PC-3 (cell line): ENCODE measurements at regions not wholly inside any gene's neighbourhood (a gene's known extent, or its start where the extent isn't known, plus 50 kb on each side); places are given as distances from the start of the nearest gene placed in this dataset.

Source experiments
- ATAC-seq: fragments of 200-7000 bp; cut with Tn5 transposase; 2 replicates; pipeline ENCODE4 v1.9.1; 2020; ENCODE audit warnings: mild to moderate bottlenecking, moderate library complexity
- BruUV-seq: library from RNA; stranded (reverse); fragments of 400-500 nt; replicated peaks from 2 replicates; lab custom pipeline; 2021; lab: Mats Ljungman, UMichigan
- CTCF ChIA-PET: fragments of 300-600 bp; sonication (Branson Sonifier 250); formaldehyde crosslinking; loops from one replicate; lab custom pipeline; 2022; ENCODE audit warnings: antibody characterized with exemption; lab: Charles Lee
- POLR2A ChIA-PET: fragments of 300-600 bp; sonication (Branson Sonifier 250); formaldehyde crosslinking; loops from one replicate; lab custom pipeline; 2022; ENCODE audit warnings: antibody characterized with exemption; ENCODE audit not compliant: unreplicated experiment; lab: Charles Lee
- DNase-seq: peaks from one replicate; pipeline ENCODE4 v3.0.0-alpha.2; 2015
- H2AFZ ChIP-seq: fragments of 300-600 bp; sonication (generic); 2 replicates; pipeline ENCODE4 v1.6.0; 2016; ENCODE audit warnings: antibody characterized with exemption, low read length
- H3F3A ChIP-seq: fragments of 300-600 bp; sonication (generic); one replicate; pipeline ENCODE4 v1.6.0; 2017; ENCODE audit warnings: antibody characterized with exemption, low read length, control low read depth, mild to moderate bottlenecking; ENCODE audit not compliant: unreplicated experiment
- H3K27ac ChIP-seq: fragments of 300-600 bp; sonication (generic); 2 replicates; pipeline ENCODE4 v1.5.1; 2016; ENCODE audit warnings: mild to moderate bottlenecking, low read length
- H3K27me3 ChIP-seq: fragments of 300-600 bp; sonication (generic); 2 replicates; pipeline ENCODE4 v1.6.1; 2016; ENCODE audit warnings: low read length, mixed read lengths
- H3K36me3 ChIP-seq: fragments of 300-600 bp; sonication (generic); 2 replicates; pipeline ENCODE4 v1.6.1; 2016; ENCODE audit warnings: low read depth, mixed run types, low read length, mixed read lengths
- H3K4me1 ChIP-seq: fragments of 300-600 bp; sonication (generic); 2 replicates; pipeline ENCODE4 v1.5.1; 2016; ENCODE audit warnings: low read length; ENCODE audit not compliant: insufficient read depth
- H3K4me2 ChIP-seq: fragments of 300-600 bp; sonication (generic); 2 replicates; pipeline ENCODE4 v1.6.0; 2016; ENCODE audit warnings: low read length
- H3K4me3 ChIP-seq: fragments of 300-600 bp; sonication (generic); 2 replicates; pipeline ENCODE4 v1.5.1; 2016; ENCODE audit warnings: mild to moderate bottlenecking, low read length, mixed read lengths
- H3K79me2 ChIP-seq: fragments of 300-600 bp; sonication (generic); 2 replicates; pipeline ENCODE4 v1.6.1; 2017; ENCODE audit warnings: low read length, mixed read lengths
- H3K9ac ChIP-seq: fragments of 300-600 bp; sonication (generic); 2 replicates; pipeline ENCODE4 v1.6.0; 2016; ENCODE audit warnings: mild to moderate bottlenecking, low read length
- H3K9me2 ChIP-seq: fragments of 300-600 bp; sonication (generic); replicated peaks from 2 replicates; pipeline ENCODE4 v1.6.1; 2016; ENCODE audit warnings: mixed run types, low read length, mixed read lengths
- H3K9me3 ChIP-seq: fragments of 300-600 bp; sonication (generic); 2 replicates; pipeline ENCODE4 v1.6.1; 2016; ENCODE audit warnings: low read length, mixed read lengths
- H4K20me1 ChIP-seq: fragments of 300-600 bp; sonication (generic); 2 replicates; pipeline ENCODE4 v1.6.1; 2016; ENCODE audit warnings: low read length, mixed read lengths
- CTCF ChIP-seq: fragments of 300-600 bp; sonication (generic); conservative IDR thresholded peaks from 2 replicates; pipeline ENCODE4 v1.5.1; 2017; ENCODE audit warnings: antibody characterized with exemption, low read depth, mild to moderate bottlenecking, low read length
- EZH2 ChIP-seq: fragments of 300-600 bp; sonication (generic); IDR thresholded peaks from one replicate; pipeline ENCODE4 v1.6.1; 2017; ENCODE audit warnings: antibody characterized with exemption, mild to moderate bottlenecking, low read length; ENCODE audit not compliant: unreplicated experiment
- EZH2phosphoT487 ChIP-seq: fragments of 300-600 bp; sonication (generic); IDR thresholded peaks from 2 replicates; pipeline ENCODE4 v1.6.1; 2018; ENCODE audit warnings: mild to moderate bottlenecking, antibody characterized with exemption, low read length, borderline replicate concordance
- intact Hi-C: fragments of 100-400 bp; cut with micrococcal nuclease; formaldehyde crosslinking; loops from 2 replicates; pipeline ENCODE4 v1.9.0; 2023

- ChIA-PET CTCF (no interaction called here), POLR2A (no interaction called here)
- H3K36me3 ChIP-seq, result no peaks in the 10 kb centered on the region
- H3K4me1 ChIP-seq, result peaks cover 11% of the 10 kb centered on the region; the same call in 1 of the 2 replicates
- H3K27ac ChIP-seq, result no peak overlapping the region
- H2AFZ ChIP-seq, result no peak overlapping the region
- H3K9ac ChIP-seq, result no peak overlapping the region
- no peaks in the 10 kb centered on the region for H3K9me2 ChIP-seq
- intact Hi-C loops, result loop anchor here (5.0 to 10.0 kb wide), 4 partner anchors 193 to 645 kb away; no protein-coding TSS in a partner anchor
- H3K4me3 ChIP-seq, result no peak overlapping the region
- BruUV-seq, result no TSS peak
- TF ChIP-seq EZH2, result no peak
- TF ChIP-seq CTCF, result no peak
- TF ChIP-seq EZH2phosphoT487, result no peak
- no peaks in the 10 kb centered on the region for H3K79me2 ChIP-seq
- no peak for ATAC-seq
- H3K27me3 ChIP-seq, result no peaks in the 10 kb centered on the region
- no peaks in the 10 kb centered on the region for H3K9me3 ChIP-seq
- H4K20me1 ChIP-seq, result no peaks in the 10 kb centered on the region
- no peak for DNase-seq
- H3F3A ChIP-seq, result no peaks in the 10 kb centered on the region
- no peak overlapping the region for H3K4me2 ChIP-seq
Measured at GRCh38 chr1:80657707-80658106, 1143.0 kb upstream of the ADGRL2 start.

DNA sequence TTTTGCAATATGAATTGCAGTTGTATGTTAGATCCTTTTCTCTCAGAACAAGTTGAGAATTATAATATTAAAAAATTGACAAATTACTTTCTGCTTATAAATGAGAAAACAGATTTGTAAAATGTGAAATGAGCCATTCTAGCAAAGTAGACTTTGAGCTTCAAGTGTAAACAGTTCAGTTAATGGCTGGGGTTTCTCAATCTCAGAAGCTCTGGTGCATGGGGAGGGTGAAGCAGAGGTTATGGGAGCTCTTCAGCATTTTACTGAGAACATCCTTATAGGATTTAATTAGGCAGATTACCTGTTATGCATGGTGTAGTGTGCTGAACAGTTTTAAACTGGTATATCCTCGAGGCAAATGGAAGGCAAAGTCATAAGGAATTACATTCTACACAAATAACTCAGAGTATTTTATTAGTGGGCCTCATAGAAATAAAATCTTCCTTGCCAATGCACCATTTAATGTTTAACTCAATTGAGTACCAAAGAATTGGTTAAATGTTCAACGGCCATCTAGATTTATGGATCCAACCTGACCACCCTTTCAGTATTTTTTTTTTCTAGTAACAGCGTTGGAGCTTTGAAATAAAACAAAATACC lies 1143.6 kb upstream of the ADGRL2 start:
- DNase-seq (no peak), ATAC-seq (peak; percentile 11; the same call in 1 of the 2 replicates)
- intact Hi-C loops, result loop anchor here (5.0 to 10.0 kb wide), 4 partner anchors 192 to 645 kb away; no protein-coding TSS in a partner anchor
- Histone ChIP-seq H3K9me2 (no peaks in the 10 kb centered on the region), H3K9me3 (no peaks in the 10 kb centered on the region), H3K9ac (no peak overlapping the region), H3K79me2 (no peaks in the 10 kb centered on the region), H3K27ac (no peak overlapping the region), H3K36me3 (no peaks in the 10 kb centered on the region), H3K4me2 (no peak overlapping the region), H3K4me3 (no peak overlapping the region), H3K27me3 (no peaks in the 10 kb centered on the region), H3F3A (no peaks in the 10 kb centered on the region), H4K20me1 (no peaks in the 10 kb centered on the region), H3K4me1 (peaks cover 11% of the 10 kb centered on the region; the same call in 1 of the 2 replicates), H2AFZ (no peak overlapping the region)
- TF ChIP-seq CTCF (no peak), EZH2phosphoT487 (no peak), EZH2 (no peak)
- ChIA-PET CTCF (interaction anchor here (0.6 kb wide), 1 partner anchor 9 kb away, joined by 4 read pairs; no protein-coding TSS in a partner anchor), POLR2A (interaction anchor here (0.5 to 0.7 kb wide), 2 partner anchors 304 to 1739 kb away, joined by 3 to 7 read pairs; no protein-coding TSS in a partner anchor)
- no TSS peak for BruUV-seq

- no peaks in the 10 kb centered on the region for H4K20me1 ChIP-seq
- CTCF ChIA-PET, result interaction anchor here (0.6 kb wide), 1 partner anchor 10 kb away, joined by 4 read pairs; no protein-coding TSS in a partner anchor
- TF ChIP-seq EZH2, result no peak
- TF ChIP-seq EZH2phosphoT487, result no peak
- no peak for TF ChIP-seq CTCF
- no peaks in the 10 kb centered on the region for H3F3A ChIP-seq
- peak overlapping the region; percentile 68 for H3K27ac ChIP-seq
- ATAC-seq, result peak; percentile 75
- no peaks in the 10 kb centered on the region for H3K9me3 ChIP-seq
- H3K4me1 ChIP-seq, result peaks cover 11% of the 10 kb centered on the region; the same call in 1 of the 2 replicates
- 0 out of 2 replicates have a peak overlapping the region, but pooled peaks have one; percentile 1 for H3K4me2 ChIP-seq
- H2AFZ ChIP-seq, result no peak overlapping the region
- H3K4me3 ChIP-seq, result no peak overlapping the region
- no peaks in the 10 kb centered on the region for H3K27me3 ChIP-seq
- no peak overlapping the region for H3K9ac ChIP-seq
- H3K9me2 ChIP-seq, result no peaks in the 10 kb centered on the region
- POLR2A ChIA-PET, result interaction anchor here (0.5 to 0.7 kb wide), 2 partner anchors 305 to 1738 kb away, joined by 3 to 7 read pairs; no protein-coding TSS in a partner anchor
- intact Hi-C loops, result loop anchor here (5.0 to 10.0 kb wide), 4 partner anchors 192 to 646 kb away; no protein-coding TSS in a partner anchor
- BruUV-seq, result no TSS peak
- DNase-seq, result peak; percentile 67
- no peaks in the 10 kb centered on the region for H3K36me3 ChIP-seq
- H3K79me2 ChIP-seq, result no peaks in the 10 kb centered on the region
Measured at GRCh38 chr1:80656641-80657040, 1144.1 kb upstream of the ADGRL2 start.
